HFFc6 (cell line): ENCODE measurements at regions not wholly inside any gene's neighbourhood (a gene's known extent, or its start where the extent isn't known, plus 50 kb on each side); places are given as distances from the start of the nearest gene placed in this dataset.
A peak's percentile ranks its signal among the peaks of the same experiment; 100 is the strongest.
"Not testable (repeated sequence)": the region's sequence is repeated elsewhere in the genome, so short reads cannot be mapped to it uniquely, and the experiment has no call there.

Experiments used
- DNase-seq: peaks from one replicate; pipeline ENCODE4 v3.0.0-alpha.2; 2018
- H3K27ac Mint-ChIP-seq: 2 replicates; pipeline ENCODE4 v1.8.0; 2020; ENCODE audit warnings: mild to moderate bottlenecking, mixed read lengths
- H3K27me3 Mint-ChIP-seq: 2 replicates; pipeline ENCODE4 v1.8.0; 2021; ENCODE audit warnings: mild to moderate bottlenecking, moderate library complexity, mixed read lengths; ENCODE audit not compliant: insufficient read depth
- H3K36me3 Mint-ChIP-seq: 2 replicates; pipeline ENCODE4 v1.8.0; 2021; ENCODE audit warnings: low read depth, mixed read lengths
- H3K4me1 Mint-ChIP-seq: 2 replicates; pipeline ENCODE4 v1.8.0; 2020; ENCODE audit warnings: low read depth, mixed read lengths
- H3K4me3 Mint-ChIP-seq: 2 replicates; pipeline ENCODE4 v1.8.0; 2020; ENCODE audit warnings: mild to moderate bottlenecking, moderate library complexity, mixed read lengths
- H3K9me3 Mint-ChIP-seq: 2 replicates; pipeline ENCODE4 v1.8.0; 2020; ENCODE audit warnings: mild to moderate bottlenecking, mixed read lengths
- CTCF ChIP-seq: fragments of 200-600 bp; sonication (generic); IDR thresholded peaks from 2 replicates; pipeline ENCODE4 v1.5.0; 2021; ENCODE audit warnings: antibody characterized with exemption, mild to moderate bottlenecking

GRCh38 chr17:6928193-6928592 is 67.7 kb upstream of the ALOX12 start:
- peaks cover 11% of the 10 kb centered on the region for H3K36me3 Mint-ChIP-seq
- no peak for TF ChIP-seq CTCF
- no peak for DNase-seq

GRCh38 chr17:6930749-6931148 is 65.1 kb upstream of the ALOX12 start:
- DNase-seq: no peak
- Mint-ChIP-seq H3K9me3 (peaks cover under 1% of the 10 kb centered on the region; the same call in 1 of the 2 replicates), H3K4me3 (no peak overlapping the region), H3K36me3 (peaks cover 13% of the 10 kb centered on the region; the same call in 1 of the 2 replicates), H3K4me1 (peaks cover 29% of the 10 kb centered on the region), H3K27me3 (no peaks in the 10 kb centered on the region; the same call in 1 of the 2 replicates), H3K27ac (no peak overlapping the region)
- TF ChIP-seq CTCF: no peak

More at GRCh38 chr17:6928193-6928592, 67.7 kb upstream of the ALOX12 start:
- Mint-ChIP-seq H3K4me3 (no peak overlapping the region), H3K27ac (no peak overlapping the region), H3K9me3 (peaks cover 5% of the 10 kb centered on the region; the same call in 1 of the 2 replicates), H3K27me3 (no peaks in the 10 kb centered on the region; the same call in none of the 2 replicates), H3K4me1 (peaks cover 30% of the 10 kb centered on the region)

DNA sequence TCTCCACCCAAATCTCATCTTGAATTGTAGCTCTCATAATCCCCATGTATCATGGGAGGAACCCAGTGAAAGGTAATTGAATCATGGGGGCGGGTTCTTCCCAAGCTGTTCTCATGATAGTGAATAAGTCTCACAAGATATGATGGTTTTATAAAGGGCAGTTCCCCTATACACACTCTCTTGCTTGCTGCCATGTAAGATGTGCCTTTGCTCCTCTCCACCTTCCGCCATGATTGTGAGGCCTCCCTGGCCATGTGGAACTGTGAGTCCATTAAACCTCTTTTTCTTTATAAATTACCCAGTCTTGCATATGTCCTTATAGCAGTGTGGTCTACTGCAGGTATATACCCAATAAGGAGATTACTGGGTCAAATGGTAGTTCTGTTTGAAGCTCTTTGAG is 61.3 kb upstream of the ALOX12 start:
- not testable (repeated sequence) for H3K27ac Mint-ChIP-seq, H3K9me3 Mint-ChIP-seq, H3K36me3 Mint-ChIP-seq, H3K4me3 Mint-ChIP-seq, H3K27me3 Mint-ChIP-seq, DNase-seq
- H3K4me1 Mint-ChIP-seq: peaks cover 30% of the 10 kb centered on the region

DNA sequence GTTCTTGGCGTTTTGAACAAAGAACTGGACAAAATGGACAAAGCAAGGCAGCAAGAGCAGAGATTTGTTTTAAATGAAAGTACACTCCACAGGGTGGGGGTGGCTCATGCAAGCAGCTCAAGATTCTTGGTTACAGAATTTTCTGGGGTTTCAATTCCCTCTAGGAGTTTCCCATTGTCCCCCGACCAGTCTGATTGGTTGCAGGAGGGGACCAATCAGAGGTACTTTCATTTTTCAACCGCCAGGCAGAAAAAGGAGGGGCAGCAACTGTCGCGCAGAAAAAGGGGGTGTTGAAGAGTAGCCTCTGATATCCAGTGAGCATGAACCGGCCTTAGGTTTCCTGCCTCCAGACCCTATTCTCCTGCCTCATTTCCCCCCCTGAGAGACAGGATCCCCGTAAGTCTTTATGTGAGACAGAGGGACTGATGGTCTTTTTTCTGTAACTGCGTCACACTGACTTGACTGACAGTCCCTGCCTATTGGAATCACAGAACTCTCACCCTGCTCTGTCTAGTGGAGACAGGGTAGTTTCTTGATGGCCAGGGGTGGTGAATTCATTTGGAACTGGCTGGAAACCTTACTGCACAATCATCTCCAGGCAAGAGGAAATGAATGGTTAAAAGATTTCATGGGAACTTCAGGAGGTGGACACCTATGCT is 59.4 kb upstream of the ALOX12 start:
- TF ChIP-seq CTCF: peak; percentile 41; the same call in 1 of the 2 replicates
- H3K4me3 Mint-ChIP-seq: peak overlapping the region; percentile 81
- H3K4me1 Mint-ChIP-seq: peaks cover 44% of the 10 kb centered on the region
- peak; percentile 50 for DNase-seq
- H3K27ac Mint-ChIP-seq: peak overlapping the region; percentile 97
- H3K9me3 Mint-ChIP-seq: no peaks in the 10 kb centered on the region
- peaks cover 9% of the 10 kb centered on the region; the same call in 1 of the 2 replicates for H3K36me3 Mint-ChIP-seq
- peaks cover 5% of the 10 kb centered on the region; the same call in 1 of the 2 replicates for H3K27me3 Mint-ChIP-seq

GRCh38 chr17:6938637-6939036 is 57.2 kb upstream of the ALOX12 start:
- Mint-ChIP-seq H3K9me3 (no peaks in the 10 kb centered on the region), H3K4me3 (peak overlapping the region; percentile 87; the same call in 1 of the 2 replicates), H3K36me3 (peaks cover 9% of the 10 kb centered on the region; the same call in 1 of the 2 replicates), H3K4me1 (peaks cover 44% of the 10 kb centered on the region), H3K27ac (peak overlapping the region; percentile 59; the same call in 1 of the 2 replicates), H3K27me3 (peaks cover 5% of the 10 kb centered on the region; the same call in 1 of the 2 replicates)
- no peak for TF ChIP-seq CTCF
- DNase-seq: no peak

DNA sequence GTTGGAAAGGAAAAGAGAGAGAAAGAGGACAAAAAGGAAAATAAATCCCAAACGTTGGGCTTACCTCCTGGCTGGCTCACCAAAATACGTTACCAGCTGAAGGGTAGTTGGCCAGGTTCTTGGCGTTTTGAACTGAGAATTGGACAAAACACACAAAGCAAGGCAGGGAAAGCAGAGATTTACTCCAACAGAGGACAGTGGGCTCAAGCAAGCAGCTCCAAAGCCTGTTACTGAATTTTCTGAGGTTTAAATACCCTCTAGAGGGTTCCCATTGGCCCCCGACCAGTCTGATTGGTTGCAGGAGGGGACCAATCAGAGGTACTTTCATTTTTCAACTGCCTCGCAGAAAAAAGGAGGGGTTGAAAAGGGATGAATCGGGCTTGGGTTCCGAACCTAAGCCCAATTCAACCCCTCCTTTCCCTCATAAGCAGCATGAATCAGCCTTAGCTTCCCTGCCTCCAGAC is 55.6 kb upstream of the ALOX12 start:
- Mint-ChIP-seq H3K9me3 (no peaks in the 10 kb centered on the region), H3K27ac (peak overlapping the region; percentile 74; the same call in 1 of the 2 replicates), H3K4me3 (peak overlapping the region; percentile 87), H3K36me3 (no peaks in the 10 kb centered on the region), H3K4me1 (peaks cover 44% of the 10 kb centered on the region), H3K27me3 (peaks cover 5% of the 10 kb centered on the region; the same call in 1 of the 2 replicates)
- no peak for TF ChIP-seq CTCF
- no peak for DNase-seq
